ENCODE measurements at regions not wholly inside any gene's neighbourhood (a gene's known extent, or its start where the extent isn't known, plus 50 kb on each side); places are given as distances from the start of the nearest gene placed in this dataset.

DNA sequence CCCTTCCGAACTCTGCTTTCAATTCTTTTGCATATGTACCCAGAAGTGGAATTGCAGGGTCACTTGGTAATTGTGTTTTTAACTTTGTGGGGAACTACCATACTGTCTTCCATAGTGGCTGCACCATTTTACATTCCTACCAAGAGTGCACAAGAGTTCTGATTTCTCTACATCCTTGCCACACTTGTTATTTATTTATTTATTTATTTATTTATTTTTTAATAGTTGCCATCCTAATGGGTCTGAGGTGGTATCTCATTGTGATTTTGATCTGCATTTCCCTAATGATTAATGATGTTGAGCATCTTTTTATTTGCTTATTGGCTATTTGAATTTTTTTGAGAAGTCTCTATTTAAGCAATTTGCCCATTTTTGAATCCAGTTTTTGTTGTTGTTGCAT, 422.4 kb downstream of the PTPRU start:
- DNase-seq = no peak

DNA sequence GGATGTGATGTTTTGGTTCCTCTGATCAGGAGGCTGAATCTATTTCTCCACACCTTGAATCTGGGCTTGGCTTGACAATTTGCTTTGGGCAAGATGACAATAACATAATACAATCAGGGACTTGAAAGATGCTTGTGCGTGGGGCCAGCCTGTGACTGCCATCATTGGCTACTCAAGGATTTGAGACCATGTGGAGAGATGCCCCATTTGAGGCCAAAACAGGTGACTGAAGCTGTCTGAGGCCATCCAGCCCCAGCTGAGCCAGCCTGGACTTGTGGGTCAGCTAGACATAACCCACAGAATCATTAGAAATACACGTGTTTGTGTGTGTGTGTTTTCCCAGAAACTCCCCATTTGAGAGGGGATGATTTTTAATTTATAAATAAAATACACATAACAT, 421.5 kb downstream of the PTPRU start:
- DNase-seq = no peak

DNA sequence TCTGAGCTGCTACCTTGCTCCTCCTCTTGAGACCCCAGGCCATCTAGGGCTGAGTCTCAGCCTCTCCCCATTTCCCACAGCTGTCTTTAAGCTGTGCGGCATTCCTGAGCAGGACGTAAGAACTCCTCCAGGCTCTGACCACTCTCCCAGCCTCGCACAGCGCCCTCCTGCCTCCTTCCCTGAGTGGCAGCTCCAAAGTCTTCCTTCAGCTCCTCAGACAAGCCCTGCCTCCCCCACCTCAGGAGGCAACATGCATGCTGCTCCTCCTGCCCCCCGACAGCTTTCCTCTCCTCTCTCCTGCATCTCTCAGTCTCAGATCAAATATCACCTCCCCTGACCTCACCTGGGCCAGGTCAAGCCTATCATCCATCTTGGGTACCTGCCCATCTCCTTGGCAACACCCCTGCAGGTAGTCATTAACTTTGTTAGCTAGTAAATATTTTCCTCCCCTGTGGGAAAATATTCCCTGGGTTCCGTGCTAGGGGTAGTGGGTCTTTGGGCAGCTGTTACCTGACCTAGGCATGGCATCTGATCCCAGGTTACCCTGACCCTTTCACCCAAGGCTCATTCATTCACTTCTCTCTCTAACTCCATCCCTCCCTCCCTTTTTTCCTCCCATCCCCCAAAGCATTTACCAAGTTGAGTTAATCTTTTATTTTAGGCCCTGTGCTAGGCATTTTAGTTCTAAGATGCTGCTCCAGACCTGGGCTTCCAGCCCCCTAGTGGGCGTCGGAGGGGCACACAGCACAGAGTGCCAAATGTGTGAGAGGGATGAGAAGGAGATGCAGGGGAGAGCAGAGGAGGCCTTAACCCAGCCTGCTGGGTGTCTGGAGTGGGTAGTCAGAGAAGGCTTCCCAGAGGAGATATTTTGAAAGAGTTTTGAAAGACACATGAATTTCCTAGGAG, 419.9 kb downstream of the PTPRU start:
- DNase-seq = no peak

DNA sequence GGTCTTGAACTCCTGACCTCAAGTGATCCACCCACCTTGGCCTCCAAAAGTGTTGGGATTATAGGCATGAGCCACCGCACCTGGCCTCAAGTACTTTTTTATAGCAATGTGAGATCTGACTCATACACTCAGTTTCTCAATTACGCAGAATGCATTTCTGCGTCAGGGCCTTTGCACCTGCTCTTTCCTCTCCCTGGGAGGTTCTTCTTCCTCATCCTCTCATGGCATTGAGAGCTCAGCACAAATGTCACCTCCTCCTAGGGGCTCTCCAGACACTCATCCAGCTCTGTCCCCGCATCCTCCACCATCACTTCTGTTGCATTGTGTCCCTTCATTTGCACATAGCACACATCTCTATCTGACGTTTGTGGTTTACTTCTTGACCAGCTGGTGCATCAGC, 418.8 kb downstream of the PTPRU start:
- DNase-seq = no peak

DNA sequence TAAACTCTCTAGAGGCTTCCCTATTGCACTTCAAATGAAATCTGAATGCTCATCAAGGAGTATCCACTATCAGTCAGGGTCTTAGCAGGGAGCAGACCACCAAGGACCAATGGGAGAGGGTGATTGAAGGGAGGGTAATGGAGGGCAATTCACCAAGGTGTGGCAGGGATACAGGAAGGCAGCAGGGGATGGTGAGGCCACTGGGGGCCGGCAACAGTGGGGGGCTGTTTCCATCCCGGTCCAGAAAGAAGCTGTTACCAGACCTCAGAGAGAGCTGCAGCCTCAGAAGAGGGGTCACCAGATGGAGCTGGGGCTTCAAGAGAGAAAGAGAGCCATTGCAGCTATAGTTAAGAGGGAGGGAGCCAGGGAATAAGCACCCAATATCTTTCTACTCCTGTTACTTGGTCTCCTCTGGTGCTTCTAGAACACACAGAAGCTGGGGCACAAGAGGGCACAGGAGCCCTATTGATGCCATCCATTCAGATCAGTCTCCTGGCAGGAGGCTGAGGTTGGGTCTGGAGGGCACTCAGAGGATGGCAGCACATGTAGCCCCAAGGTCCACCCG, 417.6 kb downstream of the PTPRU start:
- DNase-seq = no peak

DNA sequence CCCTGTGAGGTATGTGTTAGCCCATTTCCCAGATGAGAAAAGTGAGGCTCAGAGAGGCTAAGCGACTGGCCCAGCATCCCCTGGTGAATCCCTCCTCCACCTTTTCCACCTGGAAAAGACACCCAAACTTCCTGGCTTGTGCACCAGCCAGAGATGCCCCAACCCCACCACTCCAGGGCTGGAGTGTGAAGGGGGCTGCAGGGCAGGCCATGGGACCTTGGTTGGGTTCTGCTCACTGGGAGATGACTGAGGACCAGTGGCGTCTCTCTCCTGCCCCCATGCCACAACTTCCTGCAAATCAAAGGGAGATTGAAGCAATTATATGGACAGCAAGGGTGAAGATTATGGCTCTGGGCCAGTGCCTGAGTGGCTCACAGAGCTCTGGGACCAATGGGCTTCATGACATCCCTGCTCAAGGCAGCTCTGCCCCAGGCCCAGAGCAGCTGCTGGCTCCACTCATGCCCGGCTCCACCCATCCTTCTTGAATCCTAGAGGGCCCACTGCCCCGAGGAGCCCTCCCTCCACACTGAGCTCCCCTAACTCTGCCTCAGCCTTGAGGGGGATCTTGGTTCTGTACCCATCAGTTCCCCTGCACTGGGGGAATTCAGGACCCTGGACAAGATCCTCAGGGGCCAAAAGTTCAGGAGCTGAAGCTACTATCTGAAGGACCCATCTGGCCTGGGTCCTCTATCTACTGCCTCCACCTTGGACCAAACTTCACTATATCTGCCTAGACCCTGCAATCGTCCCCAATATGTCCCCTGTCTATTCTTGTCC, 416.9 kb downstream of the PTPRU start:
- DNase-seq = no peak

DNA sequence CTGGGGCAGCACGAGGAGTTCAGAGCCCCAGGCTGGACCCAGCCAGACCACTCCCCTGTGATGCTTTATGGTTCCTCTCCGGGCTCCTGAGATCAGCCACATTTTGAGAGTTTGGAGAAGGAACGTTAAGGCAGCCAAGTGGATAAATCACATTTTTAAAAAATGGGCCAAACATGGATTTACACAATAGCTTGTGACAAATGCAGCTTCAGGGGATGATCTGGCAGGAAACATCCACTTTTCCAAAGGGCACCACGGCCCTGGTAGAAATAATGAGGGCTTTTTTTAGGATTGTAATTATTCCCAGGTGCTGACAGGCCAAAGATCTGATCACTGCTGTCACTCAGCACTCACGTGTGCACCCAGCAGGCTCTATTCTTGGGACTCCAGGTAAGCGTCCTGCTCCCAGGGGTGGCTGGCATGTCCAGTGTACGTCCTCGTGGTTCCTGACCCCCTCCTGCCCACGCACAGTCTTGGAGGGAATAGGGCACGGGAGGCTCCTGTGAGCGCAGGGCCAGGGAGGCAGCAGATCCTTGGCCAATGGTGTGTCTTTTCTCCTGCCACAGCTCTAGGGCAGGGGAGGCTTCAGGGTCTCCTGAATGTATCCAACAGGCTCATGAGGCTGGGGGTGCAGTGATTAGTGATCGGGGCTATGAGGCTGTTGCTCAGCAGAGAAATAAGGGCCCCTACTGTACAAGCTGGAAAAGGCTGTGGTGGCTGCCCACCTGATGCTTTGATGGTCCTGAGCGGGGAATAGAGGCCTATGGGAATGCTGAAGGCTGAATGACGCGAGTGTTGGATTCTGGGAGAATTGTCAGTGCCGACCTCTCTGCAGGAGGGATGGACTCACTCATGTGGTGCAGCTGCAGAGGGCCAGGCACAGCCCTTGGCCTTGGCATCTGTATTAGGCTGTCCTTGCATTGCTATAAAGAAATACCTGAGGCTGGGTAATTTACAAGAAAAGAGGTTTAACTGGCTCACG, 415.7 kb downstream of the PTPRU start:
- DNase-seq = no peak

DNA sequence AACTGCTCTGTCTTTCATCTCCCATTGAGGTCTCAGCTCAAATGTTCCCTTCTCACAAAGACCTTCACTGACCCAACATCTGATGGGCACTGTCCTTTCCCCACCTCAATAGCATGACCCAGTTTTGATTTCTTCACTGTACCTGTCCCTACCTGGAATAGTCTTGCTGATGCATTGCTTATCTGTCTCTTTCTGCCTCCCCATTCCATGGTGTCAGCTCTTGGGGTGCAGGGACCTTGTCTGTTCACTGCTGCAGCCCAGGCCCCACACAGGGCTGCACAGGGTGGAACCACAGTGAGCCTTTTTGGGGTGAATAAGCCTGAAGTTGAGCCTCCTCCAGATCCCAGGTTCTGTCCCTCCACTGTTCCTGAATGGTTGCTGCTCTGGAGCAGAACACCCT, 414.9 kb downstream of the PTPRU start:
- no peak for DNase-seq

DNA sequence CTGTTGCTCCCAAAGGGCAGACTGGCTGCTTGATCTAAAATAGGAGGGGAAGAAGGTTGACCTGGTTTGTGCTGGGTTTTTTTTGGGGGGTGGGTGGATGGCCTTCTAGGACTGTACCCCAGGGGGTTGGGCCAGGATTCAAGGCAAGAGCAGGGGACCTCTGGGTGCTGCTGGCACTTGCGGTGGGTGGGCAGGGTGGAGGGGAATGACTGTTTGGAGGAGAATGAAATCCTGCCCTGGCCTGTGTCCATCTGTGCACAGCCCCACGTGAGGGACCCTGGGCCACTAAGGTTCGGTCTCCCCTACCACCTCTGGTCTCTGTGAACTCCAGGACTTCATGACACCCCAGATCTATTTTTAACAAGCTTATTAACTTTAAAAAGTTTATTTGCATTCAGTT, 414.2 kb downstream of the PTPRU start:
- DNase-seq = no peak

DNA sequence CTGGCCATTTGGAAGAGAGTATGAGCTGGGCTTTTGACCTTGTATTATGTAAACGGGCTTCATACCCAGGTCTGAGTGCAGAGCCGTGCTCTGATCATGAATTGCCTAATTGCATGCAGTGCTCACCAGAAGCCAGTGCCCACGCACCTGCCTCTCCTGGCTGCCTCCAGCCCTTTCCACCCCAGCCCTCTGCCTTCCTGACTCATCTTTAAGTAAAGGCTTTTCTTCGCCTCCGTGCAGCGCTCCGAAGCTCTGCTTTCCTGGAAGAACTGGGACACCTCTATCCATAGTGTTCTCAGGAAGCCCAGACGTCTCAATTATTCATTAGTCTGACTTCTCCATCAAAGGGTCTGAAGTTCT, 413.7 kb downstream of the PTPRU start:
- DNase-seq = no peak

DNA sequence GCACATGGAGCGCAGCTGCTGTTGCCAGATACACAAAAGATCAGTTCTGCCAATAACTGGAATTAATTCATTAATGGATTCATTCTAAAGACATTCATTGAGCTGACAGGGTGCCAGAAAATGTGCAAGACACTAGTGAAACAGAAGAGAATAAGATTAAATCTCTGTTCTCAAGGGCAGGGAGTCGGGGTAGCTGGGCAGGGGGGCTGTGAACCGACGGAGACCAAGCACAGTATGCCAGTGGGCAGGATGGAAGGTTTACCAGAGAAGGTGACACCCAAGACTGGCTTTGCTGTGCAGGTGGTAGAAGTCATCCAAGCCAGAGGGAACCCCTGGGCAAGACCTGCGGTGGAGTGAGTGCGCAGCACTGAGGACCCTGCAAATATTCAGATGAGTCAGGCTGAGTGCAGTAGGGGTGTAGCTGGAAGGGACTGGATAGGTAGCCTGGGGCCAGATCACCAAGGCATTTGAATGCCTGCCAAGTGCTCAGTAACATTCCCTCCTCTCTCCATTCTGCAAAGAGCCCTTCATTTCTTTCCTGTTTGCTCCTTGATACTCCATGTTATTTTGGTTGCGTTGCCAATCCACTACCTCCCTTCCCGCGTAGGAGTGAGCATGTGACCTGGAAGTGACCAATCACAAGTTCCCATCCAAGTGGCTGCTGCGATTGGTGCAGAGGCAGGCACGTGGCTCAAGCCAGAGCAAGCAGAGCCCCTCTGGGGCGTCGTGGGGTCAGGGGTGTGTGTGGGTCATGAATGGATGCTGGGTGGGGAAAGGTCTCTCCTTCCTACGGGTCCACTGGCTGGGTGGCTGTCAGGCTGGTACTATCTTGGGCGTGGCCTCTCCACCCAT, 413.1 kb downstream of the PTPRU start:
- no peak for DNase-seq

DNA sequence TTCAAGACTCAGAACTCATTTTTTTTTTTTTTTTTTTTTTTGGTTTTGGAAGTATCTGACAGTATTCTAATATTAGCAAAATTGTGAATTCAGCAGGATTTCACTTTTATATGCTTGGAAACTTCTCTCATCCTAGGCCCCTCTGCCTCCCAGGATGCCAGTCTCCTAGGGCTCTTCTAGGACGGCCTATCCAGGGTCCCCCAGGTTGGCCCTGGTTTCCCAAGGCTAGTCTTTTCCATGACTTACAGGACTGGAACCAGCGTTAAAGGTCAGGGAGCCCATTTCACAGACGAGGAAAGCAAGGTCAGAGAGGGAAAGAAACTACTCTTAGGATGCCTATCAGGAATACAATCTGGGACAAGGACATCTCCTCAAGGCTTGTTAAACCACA, 412.5 kb downstream of the PTPRU start:
- no peak for DNase-seq

DNA sequence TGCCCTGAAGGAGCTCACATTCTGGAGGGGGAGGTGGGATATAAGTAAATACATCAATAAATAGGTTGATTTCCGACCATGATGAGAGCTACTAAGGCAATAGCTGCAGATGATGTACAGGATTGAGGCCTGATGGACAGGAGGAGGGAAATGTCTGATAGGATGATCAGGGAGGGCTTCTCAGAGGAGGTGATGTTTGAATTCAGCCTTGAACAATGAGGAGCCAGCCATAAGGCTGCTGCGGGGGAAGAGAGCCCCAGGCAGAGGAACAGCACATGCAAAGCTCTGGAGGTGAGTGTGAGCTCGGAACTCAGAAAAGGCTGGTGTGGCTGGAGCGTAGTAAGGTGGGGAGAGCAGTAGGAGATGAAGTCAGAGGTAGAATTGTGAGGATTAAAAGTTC, 411.7 kb downstream of the PTPRU start:
- no peak for DNase-seq

DNA sequence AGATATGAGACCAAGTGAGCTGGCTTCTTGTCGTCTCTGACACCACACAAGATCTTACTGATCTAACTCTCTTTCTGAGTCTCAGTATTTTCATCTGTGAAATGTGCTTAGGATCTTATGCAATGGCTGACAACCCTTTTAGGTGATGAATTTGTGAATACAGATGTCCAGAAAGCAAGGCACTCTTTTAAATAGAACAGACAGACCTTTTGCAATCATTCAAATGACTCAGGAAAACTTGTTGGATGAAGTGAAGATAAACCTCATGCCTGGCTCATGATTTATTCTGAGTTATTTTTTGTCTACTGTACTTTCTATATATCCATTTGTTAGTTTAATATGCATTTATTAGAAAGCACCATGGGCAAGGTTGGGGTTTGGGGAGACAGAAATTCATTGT, 411.3 kb downstream of the PTPRU start:
- no peak for DNase-seq

DNA sequence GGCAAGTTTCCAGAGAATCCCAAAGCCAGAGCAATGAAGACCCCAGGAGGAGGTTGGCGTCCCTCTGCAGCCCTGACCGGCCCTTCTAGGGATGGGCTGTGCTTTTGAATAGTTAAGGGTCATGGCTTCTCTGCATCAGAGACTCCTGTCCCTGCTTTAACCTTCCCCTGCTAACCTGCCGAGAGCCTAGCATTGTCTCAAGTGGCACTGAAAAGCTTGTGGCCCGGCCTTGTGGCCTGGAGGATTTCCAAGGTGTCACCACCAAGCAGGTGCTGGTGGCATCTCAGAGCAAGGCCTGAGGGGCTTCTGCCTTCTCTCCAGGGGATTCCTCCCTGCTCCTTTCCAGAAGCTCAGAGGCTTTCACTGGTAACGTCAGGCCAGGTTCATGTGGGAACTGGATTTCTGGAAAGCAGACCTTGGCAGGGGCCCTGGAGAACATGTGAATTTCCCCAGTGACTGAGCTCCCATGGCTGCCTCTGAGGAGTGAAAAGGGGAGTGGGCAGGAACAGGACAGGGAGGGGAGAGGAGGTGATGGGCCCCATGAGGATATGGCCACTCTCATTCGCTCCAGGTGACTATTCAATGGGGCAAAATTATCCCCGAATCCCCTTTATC, 409.9 kb downstream of the PTPRU start:
- DNase-seq = no peak

DNA sequence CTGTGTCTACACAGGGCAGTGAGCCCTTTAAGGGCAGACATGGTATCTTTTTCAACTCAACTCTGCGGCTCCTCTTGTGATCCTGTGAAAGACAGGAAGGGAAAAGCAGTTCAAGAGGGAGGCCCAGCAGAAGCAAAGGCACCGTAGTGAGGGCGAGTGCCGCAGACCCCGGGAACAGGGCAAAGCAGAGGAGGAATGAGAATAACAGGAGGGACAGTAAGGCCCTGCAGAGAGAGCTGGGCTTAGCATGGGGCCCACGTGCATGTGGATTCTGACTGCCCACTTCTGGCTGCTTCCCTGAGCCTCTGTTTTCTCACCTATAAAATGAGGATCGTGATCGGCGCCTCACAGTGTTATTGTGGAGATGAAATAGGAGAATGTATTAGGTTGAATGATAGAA, 409.3 kb downstream of the PTPRU start:
- no peak for DNase-seq

DNA sequence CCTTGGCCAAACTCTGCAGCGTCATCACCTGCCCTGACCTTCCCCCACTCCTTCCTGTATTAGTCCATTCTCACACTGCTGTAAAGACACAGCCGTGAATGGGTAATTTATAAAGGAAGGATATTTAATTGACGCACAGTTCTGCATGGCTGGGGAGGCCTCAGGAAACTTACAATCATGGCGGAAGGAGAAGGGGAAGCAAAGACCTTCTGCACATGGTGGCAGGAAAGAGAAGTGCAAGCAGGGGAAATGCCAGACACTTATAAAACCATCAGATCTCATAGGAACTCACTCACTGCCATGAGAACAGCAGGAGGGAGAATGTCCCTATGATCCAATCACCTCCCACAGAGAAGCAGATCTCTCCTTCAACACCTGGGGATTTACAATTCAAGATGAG, 408.5 kb downstream of the PTPRU start:
- DNase-seq = no peak

DNA sequence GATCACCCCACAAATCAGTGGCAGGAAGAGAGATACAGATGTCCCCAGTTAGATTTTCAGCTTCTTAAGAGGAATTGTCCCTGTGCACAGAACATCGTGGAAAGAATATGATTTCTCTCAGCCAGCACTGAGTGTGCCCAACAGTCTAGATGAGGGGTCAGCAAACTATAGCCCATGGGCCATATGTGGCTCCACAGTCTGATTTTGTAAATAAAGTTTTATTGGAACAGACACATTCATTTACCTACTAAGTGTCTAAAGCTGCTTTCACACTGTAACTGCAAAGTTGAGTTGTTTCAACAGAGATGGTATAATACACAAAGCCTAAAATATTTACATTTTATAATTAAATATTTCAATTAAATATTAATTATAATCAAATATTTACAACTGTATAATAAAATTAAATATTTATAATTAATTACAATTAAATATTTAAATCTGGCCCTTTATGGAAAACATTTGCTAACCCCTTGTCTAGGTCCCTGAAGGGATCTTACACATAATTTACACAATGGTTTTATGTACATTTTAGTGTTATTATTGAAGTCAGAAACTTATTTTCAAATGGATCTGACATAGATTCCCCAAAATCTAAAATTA, 407.6 kb downstream of the PTPRU start:
- no peak for DNase-seq

DNA sequence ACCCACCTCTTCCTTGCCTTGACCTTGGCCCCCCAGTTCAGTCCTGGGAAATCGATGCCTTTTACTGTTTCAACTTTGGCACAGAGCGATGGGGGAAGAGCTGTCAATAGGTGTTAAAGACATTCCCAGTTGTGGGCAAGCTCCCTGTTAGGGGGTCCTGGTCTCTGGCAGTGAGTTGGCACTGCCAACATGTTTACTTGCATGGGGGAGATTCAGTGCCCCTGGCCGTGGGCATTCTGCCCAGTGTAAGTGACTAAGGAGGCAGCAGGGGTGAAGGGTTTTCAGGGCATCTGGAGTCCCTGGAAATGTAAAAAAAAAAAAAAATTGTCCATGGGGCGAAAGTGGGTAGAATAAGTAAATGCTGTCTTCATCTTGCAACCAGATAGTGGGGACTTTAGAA, 407.0 kb downstream of the PTPRU start:
- DNase-seq = no peak

DNA sequence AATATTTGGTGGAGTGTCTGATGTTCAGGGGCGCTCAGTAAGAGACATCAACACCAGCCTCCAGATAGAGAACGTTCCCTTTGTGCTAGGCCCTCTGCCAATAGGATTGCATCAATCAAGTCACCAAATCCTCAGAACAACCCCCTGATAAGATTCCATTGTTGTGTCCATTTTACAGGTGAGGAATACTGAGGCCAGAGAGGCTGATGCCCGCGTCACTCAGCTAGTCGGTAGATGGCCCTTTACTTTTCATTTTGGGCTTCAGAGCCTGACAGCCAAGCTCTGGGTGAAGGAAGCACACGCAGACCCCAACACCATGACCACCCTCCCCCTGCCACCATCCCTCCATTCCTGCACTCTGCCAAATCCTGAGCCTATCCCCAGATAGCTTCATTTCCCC, 406.2 kb downstream of the PTPRU start:
- DNase-seq = no peak

DNA sequence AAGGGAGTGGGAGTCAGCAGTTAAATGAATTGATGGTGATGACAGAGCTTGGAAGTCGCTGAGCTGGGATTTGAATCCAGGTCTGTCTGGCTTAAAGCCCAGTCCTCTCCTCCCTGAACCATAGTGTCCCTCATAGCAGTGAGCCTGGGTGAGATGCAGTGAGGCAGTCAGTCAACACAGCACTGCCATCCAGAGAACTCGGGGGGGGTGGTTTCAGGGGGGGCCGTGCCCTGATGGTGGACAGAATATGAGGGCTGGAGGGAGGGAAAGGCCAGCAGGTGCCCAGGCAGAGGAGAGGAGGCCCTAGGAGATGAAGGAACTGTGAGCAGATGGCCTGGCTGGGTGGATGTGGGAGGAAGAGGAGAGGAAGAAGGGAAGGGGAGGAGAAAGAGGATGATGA, 405.6 kb downstream of the PTPRU start:
- DNase-seq = no peak
